SH-SY5Y (cell line): ENCODE measurements at regions not wholly inside any gene's neighbourhood (a gene's known extent, or its start where the extent isn't known, plus 50 kb on each side); places are given as distances from the start of the nearest gene placed in this dataset.

ENCODE experiments used
- GATA2 ChIP-seq: IDR thresholded peaks from 2 replicates; pipeline ENCODE4 v1.6.1; 2011; ENCODE audit warnings: mild to moderate bottlenecking, low read depth, low read length
- GATA3 ChIP-seq: IDR thresholded peaks from 2 replicates; pipeline ENCODE4 v1.6.1; 2011; ENCODE audit warnings: low read depth, mild to moderate bottlenecking, low read length, moderate library complexity

- TF ChIP-seq GATA3 (no peak), GATA2 (no peak)
Observed at GRCh38 chr16:73126525-73126853, 78.6 kb upstream of the ZFHX3 start.
